HG03108 (cell line): ENCODE measurements at regions not wholly inside any gene's neighbourhood (a gene's known extent, or its start where the extent isn't known, plus 50 kb on each side); places are given as distances from the start of the nearest gene placed in this dataset.

Experiments
- ATAC-seq: cut with Tn5 transposase; IDR thresholded peaks from one replicate; pipeline ENCODE4 v1.9.1; 2021; ENCODE audit warnings: moderate library complexity; ENCODE audit not compliant: unreplicated experiment

GRCh38 chr10:59082249-59082648 is 94.2 kb upstream of the PHYHIPL start:
- ATAC-seq: no peak

- no peak for ATAC-seq
These were observed 91.4 kb upstream of the PHYHIPL start for GRCh38 chr10:59085054-59085453.

- no peak for ATAC-seq
These were observed 90.5 kb upstream of the PHYHIPL start for GRCh38 chr10:59085711-59086502.

- ATAC-seq: no peak
These were observed 89.0 kb upstream of the PHYHIPL start for GRCh38 chr10:59087486-59087885.

GRCh38 chr10:59088912-59089573 is 87.4 kb upstream of the PHYHIPL start:
- ATAC-seq: no peak

- ATAC-seq: no peak
These were observed 85.4 kb upstream of the PHYHIPL start for GRCh38 chr10:59090817-59091622.

- no peak for ATAC-seq
These were observed 83.0 kb upstream of the PHYHIPL start for GRCh38 chr10:59093461-59093860.

GRCh38 chr10:59096631-59097030 is 79.8 kb upstream of the PHYHIPL start:
- ATAC-seq: no peak

GRCh38 chr10:59098387-59098786 is 78.1 kb upstream of the PHYHIPL start:
- no peak for ATAC-seq

- ATAC-seq: no peak
These were observed 77.5 kb upstream of the PHYHIPL start for GRCh38 chr10:59098831-59099452.

- ATAC-seq: no peak
These were observed 77.0 kb upstream of the PHYHIPL start for GRCh38 chr10:59099481-59099880.

GRCh38 chr10:59102394-59102793 is 74.0 kb upstream of the PHYHIPL start:
- no peak for ATAC-seq

- no peak for ATAC-seq
These were observed 72.3 kb upstream of the PHYHIPL start for GRCh38 chr10:59104186-59104585.

GRCh38 chr10:59106441-59106840 is 70.0 kb upstream of the PHYHIPL start:
- ATAC-seq: no peak

- ATAC-seq: no peak
These were observed 69.3 kb upstream of the PHYHIPL start for GRCh38 chr10:59107147-59107546.

GRCh38 chr10:59108296-59108870 is 68.1 kb upstream of the PHYHIPL start:
- ATAC-seq: no peak

GRCh38 chr10:59108886-59109288 is 67.6 kb upstream of the PHYHIPL start:
- no peak for ATAC-seq

GRCh38 chr10:59109826-59110225 is 66.6 kb upstream of the PHYHIPL start:
- ATAC-seq: no peak

GRCh38 chr10:59124187-59124586 is 52.3 kb upstream of the PHYHIPL start:
- ATAC-seq: no peak

- ATAC-seq: no peak
These were observed 50.8 kb upstream of the PHYHIPL start for GRCh38 chr10:59125666-59126065.

- no peak for ATAC-seq
These were observed 50.2 kb upstream of the PHYHIPL start for GRCh38 chr10:59126261-59126660.
